GM12873 (cell line): ENCODE measurements at regions not wholly inside any gene's neighbourhood (a gene's known extent, or its start where the extent isn't known, plus 50 kb on each side); places are given as distances from the start of the nearest gene placed in this dataset.

Experiments
- TF ChIP-seq, protein P1 (sequence below): IDR thresholded peaks from 2 replicates; pipeline ENCODE4 v1.5.1; 2012; ENCODE audit warnings: low read depth, mild to moderate bottlenecking, moderate library complexity, low read length, control low read depth; ENCODE audit not compliant: insufficient read depth; ENCODE audit errors: missing control alignments

DNA sequence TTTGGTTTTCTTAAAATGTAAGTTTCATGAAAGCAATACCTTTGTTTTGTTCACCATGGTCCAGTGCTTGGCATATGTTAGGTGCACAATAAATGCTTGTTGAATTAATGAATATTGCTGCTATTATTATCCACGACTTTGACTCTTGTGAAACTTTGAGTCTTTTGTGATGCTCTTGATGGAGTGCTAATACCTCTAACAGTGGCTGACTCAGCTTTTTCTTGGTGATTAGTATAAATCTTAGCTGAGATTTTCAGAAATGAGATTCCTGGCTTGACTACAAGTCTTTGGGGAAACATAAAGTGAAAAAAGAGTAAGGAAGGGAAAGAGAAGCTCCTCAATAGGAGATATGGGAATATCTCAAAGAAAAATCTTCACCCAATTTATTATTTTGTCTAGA, 375.2 kb upstream of the RPS6KA3 start:
- TF ChIP-seq, protein P1, sequence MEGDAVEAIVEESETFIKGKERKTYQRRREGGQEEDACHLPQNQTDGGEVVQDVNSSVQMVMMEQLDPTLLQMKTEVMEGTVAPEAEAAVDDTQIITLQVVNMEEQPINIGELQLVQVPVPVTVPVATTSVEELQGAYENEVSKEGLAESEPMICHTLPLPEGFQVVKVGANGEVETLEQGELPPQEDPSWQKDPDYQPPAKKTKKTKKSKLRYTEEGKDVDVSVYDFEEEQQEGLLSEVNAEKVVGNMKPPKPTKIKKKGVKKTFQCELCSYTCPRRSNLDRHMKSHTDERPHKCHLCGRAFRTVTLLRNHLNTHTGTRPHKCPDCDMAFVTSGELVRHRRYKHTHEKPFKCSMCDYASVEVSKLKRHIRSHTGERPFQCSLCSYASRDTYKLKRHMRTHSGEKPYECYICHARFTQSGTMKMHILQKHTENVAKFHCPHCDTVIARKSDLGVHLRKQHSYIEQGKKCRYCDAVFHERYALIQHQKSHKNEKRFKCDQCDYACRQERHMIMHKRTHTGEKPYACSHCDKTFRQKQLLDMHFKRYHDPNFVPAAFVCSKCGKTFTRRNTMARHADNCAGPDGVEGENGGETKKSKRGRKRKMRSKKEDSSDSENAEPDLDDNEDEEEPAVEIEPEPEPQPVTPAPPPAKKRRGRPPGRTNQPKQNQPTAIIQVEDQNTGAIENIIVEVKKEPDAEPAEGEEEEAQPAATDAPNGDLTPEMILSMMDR: no peak

DNA sequence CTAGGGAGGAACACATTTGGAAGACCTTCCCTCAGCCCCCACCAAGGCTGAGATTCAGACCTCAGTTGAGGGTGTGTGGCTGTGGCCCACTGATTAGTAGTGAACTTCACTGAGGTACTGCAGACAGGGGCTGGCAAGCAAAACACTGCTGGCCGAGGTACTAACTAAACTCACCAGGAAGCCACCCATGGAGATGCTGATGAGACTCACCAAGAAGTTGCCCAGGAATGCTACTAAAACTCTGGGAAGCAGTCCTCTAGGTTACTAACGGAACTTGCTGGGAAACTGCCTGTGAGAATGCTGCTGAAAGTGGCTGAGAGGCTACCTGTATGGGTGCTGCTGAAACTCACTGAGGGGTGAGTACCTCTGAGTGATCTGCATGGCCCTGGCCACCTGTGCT, 372.4 kb upstream of the RPS6KA3 start:
- TF ChIP-seq, protein P1: no peak

DNA sequence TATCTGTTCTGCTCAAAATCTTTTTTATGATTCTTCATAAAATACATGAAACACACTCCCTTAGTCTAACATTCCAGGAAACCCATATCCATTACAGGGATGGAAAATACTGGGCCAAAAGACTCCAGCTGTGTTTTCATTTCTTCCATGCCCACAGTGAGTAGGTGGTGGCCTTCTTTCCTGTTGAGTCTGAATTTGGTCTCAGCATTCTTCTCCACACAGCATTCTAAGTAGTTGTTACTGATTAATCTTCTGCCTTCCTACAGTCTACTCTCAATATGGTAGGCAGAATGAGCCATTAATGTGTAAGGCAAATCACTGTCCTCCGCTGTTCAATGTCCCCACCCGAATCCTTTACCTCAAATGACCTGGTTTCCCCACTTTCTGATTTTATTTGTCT, 370.6 kb upstream of the RPS6KA3 start:
- TF ChIP-seq, protein P1: no peak

DNA sequence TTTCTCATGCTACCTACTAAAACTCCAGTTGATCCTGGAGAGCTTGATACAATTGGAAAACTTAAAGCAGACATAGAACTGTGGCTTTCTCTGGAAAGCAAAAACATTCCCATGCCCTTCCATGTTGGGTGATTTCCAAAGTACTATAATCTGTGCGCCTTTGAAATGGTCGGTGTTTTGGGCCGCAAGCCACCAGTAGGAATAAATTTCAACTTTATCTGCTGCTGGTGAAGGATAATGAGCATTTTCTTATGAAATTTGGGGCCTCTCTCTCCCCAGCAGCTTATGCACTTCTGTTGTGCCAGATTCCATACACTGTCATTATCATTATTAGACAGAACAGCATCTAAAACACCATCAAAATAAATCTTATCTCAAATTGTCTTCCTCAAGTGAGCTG, 366.7 kb upstream of the RPS6KA3 start:
- TF ChIP-seq, protein P1: no peak

DNA sequence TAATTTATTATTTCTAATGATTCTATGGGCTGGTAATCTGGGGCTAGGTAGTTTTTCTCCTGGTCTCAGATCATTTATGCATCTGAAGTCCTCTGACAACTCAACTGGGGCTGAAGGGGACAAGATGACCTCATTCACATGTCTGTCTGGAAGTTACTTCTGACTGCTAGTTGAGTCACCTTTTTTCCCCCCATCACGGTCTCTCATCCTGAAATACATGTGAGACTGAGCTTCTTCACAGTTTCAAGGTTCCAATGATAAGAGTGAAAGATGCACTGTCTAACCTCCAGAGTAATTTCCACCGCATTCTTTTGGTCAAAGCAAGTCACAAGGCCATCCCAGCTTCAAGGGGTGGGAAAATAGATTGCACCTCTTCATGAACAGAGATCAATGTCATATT, 356.7 kb upstream of the RPS6KA3 start:
- TF ChIP-seq, protein P1: no peak

DNA sequence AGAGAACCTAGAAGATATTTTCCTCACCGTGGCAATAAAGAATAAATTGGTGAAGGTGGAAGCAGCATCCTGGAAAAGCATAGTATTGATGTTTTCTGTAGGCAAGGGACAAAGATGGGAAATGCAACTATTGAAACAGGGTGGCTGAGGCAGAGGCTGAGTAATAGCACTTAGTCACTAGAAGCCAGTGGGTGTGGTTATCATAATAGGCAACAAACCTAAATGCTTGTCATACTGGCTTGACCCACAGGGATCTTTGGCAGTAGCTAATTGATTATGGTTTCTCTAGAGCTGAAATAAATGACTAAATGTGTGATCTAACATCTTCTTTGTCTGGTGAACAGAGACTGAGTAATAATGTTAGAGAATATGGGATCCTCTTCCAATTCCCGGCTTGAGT, 353.6 kb upstream of the RPS6KA3 start:
- TF ChIP-seq, protein P1: no peak

DNA sequence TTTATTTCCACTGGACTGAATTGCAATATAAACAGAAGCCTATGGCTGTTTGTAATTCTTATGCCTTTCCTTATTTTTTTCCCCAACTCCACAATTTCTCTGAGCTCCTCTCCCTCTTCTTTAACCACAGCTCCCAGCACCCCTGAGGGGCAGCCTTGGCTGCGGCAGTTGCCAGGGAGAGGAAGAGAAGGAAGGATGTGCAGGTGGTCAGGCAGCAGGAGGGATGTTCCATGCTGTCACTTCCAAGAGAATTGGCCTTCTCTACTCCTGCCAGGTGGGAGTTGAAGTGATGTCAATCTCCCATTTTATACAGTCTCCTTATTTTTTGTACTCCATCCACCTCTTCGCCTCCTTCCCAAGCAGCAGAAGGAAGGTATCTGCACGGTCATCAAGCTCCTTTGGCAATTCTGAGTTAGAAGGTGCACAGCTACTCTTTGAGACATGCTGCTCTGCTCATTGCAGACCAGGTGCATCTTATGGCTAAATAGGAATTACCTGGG, 343.3 kb upstream of the RPS6KA3 start:
- TF ChIP-seq, protein P1: no peak

DNA sequence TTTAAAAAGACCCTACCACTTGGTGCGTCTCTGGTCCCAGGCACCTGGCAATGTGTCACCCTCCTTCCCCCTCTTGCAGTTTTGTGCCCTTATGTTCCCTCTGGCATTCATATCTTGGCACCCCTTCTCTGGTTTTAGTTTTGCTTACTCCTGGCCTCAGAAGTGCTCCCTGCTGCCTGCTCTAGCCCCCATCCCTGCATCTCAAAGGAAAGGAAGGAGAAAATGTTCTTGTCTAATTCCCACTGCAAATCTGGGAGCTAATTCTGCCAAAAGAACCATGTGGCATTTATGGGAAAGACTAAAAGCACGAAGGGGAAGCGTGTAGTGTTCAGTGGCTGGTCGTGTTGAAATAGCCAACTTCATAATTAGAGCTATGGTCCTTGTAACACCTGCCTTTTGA, 340.1 kb upstream of the RPS6KA3 start:
- TF ChIP-seq, protein P1: no peak
